Astrocyte (in vitro differentiated cells and primary cell): ENCODE measurements at regions not wholly inside any gene's neighbourhood (a gene's known extent, or its start where the extent isn't known, plus 50 kb on each side); places are given as distances from the start of the nearest gene placed in this dataset.

Experiments used
- CTCF ChIP-seq: IDR thresholded peaks from 2 replicates; pipeline ENCODE4 v1.5.1; 2011; ENCODE audit warnings: low read depth, mild to moderate bottlenecking, inconsistent platforms, low read length, moderate library complexity; ENCODE audit not compliant: insufficient read depth
- EZH2 ChIP-seq: IDR thresholded peaks from 2 replicates; pipeline ENCODE4 v1.6.1; 2012; ENCODE audit warnings: mild to moderate bottlenecking, low read length, inconsistent platforms; ENCODE audit not compliant: insufficient read depth

- TF ChIP-seq CTCF (no peak), EZH2 (no peak)
Measured at GRCh38 chr9:115668521-115668920, 485.1 kb upstream of the PAPPA start.
